Right lung (tissue), 2 donors: ENCODE measurements at regions not wholly inside any gene's neighbourhood (a gene's known extent, or its start where the extent isn't known, plus 50 kb on each side); places are given as distances from the start of the nearest gene placed in this dataset.
A peak's percentile ranks its signal among the peaks of the same experiment; 100 is the strongest.

Experiments used
- DNase-seq, 2 donors: peaks; one replicate each; pipeline ENCODE4 v3.0.0-alpha.2; 2013

DNA sequence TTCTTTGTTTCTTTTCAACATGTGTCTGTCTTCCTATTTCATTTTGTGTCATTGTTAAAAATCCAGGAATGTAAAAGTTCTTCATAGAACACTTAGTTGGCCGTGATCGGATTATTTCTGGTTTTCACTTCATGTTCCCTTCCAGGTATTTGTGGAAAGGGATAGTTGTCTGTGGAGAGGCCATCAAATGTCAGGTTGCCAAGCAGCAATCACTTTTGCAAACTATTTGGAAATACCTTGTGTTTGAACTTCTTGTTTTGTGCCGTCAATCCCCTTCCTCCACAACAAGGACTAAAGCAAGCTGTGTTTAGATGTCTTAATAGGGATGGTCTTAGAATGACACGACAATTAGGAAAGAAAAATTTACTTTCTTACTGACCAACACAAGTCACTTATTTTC lies 116.9 kb upstream of the MPDZ start:
- DNase-seq = no peak

DNA sequence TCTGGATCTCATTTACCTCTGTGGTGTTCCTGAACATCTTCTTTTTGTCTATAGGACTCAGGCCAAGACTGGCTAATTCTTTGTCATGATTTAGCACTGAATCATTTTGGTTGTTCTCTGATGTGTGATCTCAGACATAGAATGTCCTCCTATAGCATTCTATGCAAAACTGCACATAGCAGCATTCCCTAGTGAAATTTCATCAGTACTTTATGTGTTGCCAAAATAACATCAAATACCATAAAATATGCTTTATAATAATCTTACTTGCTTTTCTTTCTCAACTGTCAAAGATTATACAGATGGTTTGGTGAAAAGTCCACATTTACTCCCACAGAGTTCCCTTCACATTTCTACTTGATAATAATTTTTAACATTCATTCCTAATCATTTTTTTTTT lies 115.7 kb upstream of the MPDZ start:
- DNase-seq = no peak

DNA sequence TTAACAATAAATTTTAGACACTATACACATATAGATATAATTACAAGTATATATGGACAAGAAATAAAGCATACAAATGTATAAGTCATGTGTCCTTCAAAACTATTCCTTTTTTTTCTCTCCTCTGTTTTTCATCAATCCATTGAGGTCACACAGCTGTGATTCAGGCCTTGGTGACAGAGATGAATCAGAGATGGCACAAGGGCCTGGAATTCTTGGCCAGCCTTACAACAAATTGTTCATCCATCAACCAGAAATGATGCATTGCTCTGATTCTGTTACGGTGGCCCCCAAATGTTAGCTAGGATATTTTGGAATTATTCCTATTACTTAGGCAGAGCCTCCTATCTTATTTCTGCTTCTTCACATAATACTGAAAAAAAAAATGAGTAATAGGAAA lies 108.7 kb upstream of the MPDZ start:
- no peak for DNase-seq

DNA sequence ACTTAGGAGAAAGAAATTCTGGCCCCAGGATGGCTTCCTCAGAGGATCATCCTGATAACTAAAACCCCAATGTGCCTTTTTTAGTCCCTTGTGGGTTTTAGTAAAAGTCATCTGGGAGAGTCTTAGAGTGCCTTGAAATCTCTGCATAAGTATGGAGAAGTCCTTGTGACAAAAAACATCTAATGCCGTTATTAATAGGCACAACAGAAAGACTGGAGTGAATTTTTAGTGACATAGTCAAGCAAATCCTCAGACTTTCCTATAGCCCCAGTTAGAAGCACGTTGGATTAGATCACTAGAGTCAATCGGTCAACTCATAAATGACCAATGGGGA lies 108.2 kb upstream of the MPDZ start:
- no peak for DNase-seq

DNA sequence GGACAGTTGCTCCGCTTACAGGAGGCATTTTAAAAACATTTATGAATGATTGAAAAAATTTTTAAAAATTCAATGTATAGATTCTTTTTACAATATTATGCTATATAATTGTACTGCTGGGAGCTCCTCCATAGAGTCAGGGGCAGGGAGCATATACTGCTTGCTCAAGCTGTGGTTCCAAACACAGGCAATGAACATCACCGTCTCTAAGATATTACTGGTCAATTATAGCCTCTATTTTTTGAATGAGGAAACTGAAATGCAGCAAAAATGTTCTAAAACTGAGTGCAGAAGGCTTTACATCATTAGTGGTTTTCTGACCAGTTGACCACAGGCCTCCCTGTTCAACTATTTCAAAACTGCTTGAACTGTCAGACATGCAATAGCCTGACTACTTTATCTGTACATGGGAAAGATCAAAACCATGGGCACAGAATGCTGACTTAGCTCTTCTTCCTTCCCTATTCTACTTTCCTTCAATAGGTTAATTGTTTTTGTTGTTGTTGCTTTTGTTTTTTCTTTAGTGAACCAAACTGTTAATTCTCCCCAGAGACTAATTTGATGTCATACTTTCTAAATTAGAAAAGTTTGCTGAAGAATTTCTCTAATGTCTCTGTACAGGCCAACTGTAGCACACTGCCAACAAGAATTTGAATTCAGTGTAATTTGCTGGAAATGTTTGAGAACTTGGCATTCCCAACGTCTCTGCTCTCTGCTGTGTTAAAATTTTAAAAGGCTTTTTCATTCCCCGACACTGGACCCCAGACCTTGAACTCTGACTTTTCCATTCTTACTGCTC lies 107.6 kb upstream of the MPDZ start:
- no peak for DNase-seq

DNA sequence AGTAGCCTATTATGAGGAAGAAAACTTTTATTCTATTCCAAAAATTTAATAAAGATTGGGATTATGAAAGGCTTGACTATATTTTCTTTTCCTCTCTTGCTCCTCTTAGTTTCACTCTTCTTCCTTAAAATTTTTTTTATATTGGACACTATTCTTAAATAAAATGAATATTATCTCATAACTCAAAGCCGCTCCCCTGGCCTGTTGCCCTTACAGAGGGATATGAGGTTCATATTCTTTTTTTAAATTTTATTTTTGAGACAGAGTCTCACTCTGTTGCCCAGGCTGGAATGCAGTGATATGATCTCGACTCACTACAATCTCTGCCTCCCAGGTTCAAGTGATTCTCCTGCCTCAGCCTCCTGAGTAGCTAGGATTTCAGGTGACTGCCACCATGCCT lies 106.8 kb upstream of the MPDZ start:
- no peak for DNase-seq

DNA sequence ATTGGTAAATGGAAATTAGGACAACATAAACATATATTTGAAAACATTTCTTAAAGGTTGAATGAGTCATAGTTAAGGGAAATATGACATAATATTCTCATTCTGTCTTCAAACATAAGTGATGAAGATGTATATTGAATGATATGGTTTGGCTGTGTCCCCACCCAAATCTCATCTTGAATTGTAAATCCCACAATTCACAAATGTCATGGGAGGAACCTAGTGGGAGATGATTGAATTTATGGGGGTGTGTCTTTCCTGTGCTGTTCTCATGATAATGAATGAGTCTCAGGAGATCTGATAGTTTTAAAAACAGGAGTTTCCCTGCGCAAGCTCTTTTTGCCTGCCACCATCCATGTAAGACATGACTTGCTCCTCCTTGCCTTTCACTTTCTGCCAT lies 104.4 kb upstream of the MPDZ start:
- no peak for DNase-seq

DNA sequence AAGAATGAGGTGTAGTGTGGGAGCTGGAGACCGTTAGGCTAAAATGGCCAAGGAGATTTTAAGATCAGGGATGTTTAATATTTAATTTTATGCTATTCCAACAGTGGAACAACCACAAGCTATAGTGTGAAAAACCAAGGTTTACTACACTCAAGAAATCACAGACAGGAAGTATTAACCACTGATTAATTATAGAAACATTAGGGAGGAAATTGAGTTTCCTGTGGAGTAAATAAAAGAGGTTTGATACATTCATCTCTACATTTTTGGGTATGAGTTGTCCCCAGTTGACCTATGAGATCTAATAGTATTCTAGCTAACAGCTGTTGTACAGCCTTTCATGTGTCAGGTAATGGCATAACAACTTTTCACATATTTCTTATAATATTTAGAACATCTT lies 103.7 kb upstream of the MPDZ start:
- DNase-seq = no peak

DNA sequence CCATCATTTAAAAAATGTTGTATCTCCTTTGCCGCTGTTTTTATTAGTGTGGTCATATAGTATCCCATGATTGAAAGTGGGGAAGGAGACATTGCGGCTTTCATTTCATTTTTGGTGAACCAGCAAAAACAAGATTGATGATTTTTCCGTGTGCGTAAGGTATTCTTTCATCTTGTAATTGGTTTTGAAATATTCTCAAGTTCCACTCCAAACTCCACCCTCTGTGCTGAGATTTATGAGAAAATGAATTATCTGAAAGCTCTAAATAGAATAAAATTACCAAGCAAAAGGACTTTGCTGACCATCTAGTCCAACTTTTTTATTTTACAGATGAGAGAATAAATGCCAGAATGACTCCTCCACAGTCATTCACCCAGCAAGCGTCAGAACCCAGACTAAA lies 103.1 kb upstream of the MPDZ start:
- DNase-seq = no peak

DNA sequence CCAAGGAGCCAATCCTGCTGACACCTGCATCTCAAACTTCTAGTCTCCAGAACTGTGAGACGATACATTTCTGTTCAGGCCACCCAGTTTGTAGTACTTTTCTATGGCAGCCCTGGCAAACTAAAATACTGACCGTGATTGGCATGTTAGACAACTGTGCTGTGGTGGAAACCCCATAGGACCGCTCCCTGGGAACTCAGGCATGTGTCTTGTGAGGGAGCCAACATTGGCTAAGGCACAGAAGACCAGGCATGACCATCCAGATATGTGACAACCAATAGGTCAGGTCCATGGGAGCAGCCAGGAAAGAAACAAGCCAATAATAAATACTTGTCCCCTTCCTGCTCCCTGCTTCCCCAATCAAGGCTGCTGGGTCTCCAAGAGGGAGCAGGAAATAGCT lies 101.4 kb upstream of the MPDZ start:
- no peak for DNase-seq

DNA sequence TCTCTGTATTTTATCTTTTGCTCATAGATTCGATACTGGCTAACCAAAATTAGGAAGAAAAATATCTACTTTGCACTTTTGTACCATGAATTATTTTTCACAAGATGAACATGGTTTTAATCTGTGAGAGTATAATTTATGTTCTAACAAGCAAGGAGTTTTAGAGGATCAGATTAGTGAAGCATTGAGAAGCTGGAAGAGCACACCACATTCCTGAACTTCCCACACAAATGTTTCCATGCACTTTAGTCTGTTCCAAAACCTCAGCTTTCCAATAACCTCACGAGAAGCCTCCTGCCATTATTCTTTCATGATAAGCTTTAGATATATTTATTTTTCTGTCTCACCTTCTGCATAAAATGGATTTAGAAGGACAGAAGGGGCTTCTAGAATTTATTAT lies 98.7 kb upstream of the MPDZ start:
- no peak for DNase-seq

DNA sequence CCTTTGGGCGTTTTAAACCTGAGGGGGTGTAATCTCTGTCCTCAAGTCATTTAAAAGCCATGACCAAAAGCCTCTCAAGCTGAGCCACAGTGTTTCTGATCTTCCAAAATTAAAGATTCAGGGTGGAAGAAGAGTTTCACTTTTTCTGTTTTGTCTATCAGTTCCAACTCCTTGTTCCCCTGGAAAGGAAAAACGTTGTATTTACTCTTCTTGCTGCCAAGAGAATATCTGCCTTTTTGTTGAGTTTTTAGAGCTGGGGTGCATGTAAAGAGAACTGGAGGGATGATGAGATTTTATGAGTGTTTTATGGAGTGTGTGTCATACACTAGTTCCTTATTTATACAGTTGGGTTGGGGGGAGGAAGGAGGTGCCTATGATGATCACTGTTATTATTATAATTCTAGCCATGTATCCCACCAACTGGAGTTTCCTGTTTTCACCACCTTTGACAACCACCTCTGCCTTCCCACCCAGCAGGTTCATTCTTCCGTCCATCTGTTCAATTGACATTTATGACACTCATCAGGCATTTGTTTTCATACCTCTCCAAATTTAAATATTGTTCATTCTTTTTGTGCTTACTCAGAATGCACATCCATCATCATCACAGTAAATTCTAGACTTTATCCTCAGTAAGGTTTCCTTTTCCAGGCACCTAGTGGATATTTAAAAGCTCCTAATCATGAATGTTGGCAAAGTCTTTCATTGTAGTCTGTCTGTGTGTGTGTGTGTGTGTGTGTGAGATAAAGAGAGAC lies 97.9 kb upstream of the MPDZ start:
- no peak for DNase-seq

DNA sequence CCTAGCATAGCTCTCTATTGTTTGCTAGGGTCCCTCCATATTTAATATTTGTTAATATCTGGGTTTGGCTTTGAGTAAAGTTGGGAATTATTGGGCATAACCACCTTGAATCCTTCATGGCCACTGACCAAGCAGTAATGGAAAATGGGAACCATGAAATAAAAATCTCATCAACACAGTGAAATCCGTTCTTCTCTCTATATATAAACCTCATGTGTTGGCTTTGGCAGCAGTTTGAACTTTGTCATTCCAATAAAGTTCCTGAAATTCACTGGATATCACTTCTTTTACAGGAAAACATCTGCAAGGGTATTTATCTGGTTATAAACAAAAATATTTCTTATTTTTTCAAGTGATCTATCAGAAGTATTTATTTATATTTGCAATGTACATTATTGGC lies 93.0 kb upstream of the MPDZ start:
- no peak for DNase-seq

DNA sequence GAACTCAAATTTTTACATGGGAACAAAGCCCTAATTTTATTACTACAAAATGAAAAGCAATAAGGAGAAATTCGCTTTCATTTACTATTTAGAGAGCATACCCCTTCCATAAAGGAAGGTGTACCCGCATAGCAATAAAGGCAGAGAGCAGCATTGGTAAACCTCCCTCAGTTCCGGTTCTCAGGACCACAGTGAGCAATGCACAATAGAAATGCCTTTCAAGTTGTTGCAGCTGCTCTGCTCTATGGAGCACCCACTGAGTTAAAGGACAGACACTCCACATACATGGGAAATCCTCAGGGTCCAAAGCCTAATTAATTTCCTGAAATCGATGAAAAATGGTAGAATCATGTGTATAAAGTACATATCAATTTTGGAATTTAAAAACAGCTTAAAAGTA lies 89.9 kb upstream of the MPDZ start:
- DNase-seq = no peak

DNA sequence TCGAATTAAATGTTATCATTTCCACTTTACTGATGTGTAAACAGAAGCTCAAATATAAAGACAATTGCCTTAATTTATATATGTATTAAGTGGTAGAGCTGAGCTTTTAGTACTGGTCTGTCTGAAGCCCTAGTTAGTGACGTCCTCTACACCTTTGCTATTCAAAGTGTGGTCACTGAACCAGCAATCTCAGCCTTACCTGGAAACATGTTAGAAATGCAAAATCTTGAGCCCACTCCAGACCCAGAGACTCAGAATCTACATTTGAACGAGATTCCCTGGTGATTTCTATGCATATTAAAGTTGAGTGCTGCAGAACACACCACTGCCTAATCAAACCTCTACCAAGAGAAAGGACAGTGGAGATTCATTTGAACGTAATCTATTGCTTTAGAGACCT lies 88.3 kb upstream of the MPDZ start:
- DNase-seq = no peak

DNA sequence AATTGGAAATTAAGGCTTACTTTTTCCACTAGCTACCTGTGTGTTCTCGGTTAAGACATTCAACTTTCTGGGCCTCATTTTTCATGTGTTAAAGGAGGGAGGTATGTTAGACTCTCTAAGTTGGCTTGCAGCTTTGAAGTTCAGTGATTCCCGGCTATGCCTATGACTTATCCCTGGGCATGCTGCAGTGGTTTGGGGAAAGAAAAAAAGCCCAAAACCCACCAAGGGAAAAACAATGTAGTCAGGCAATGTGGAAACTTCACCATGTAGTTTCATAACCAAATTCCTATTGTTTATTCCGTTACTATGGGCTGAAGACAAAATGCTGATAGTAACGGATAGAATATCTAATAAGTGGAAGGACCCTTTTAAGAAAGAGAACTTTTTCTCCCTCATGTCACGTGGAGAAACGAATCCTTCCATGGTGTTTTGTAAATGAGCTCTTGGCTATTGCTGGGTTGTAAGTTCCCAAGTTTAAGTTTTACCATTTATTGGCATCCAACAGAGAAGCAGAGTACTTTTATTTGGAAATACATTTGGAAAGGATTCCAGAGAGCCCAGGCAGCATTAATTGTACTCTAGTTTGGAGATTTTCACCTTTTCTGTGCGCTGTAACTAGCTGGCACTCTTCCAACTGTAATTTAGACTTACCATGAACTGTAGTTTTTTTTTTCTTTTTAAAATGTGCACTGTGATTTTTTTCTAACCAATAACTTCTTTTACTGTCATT lies 84.9 kb upstream of the MPDZ start:
- no peak for DNase-seq

DNA sequence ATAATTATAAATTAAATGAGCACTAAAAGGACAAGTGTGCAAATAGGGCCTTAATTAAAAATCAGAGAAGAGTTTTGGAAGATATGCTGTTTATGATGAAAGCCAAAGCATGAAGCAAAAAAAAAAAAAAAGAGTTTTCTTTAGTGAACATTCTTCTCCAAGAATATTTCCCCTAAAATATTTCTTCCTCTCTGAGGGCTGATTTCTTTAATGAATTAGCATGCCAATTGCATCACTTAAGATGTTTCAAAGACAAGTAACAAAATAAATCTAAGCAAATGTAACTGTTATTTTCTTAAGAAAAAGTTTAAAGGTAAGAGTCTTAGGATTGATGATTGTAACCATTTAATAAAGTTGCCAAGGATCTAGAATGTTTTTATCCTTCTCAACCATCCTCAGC lies 81.6 kb upstream of the MPDZ start:
- no peak for DNase-seq

DNA sequence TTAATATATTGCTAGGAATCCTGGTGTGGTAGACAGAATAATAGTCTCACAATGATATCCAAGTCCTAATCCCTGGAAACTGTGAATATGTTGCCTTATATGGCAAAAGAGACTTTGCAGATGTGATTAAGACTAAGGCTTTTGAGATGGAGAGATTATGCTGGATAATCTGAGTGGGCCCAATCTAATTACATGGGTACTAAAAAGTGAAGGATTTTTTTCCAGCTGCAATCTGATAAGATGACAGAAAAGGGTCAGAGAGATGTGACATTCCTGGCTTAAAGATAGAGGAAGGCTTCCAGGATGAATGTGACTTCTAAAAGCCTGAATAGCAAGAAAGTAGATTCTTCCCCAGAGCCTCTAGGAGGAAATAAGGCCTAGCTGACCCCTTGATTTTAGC lies 80.7 kb upstream of the MPDZ start:
- DNase-seq = no peak

DNA sequence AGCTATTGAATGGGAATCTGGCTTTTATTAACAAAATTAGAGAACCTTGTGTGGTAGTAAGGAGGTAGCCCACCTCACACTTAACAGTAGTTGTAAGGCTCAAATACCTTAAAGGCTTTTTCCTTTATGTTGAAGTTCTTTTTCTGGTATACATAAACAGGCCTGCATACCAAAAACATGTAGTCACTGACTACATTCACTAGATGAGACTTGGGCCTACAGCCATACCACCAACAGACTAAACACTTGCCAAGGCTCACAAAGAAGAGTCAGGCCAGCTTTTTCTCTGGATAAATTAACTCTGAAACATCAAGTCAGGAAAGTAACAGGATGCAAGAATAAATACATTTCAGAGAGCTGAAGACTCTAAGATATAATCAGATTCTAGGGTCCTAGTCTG lies 78.6 kb upstream of the MPDZ start:
- peak; percentile 39 to 40 for DNase-seq

DNA sequence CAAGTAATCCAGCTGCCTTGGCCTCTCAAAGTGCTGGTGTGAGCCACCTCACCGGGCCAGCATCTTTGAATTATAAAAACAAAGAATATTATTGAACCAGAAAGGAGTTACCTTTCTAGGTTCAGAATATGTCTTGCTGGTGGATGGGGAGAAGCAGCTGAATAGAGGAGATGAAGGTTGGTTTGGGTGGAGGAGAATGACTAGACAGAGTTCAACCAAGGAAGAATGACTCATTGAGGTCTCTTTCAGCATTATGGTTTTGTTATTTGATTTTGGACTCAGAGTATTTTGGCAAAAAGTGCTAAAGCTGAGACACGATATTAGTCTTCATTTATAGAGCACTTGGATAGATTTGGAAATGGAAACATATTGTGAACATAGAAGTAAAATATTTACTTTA lies 75.2 kb upstream of the MPDZ start:
- no peak for DNase-seq

DNA sequence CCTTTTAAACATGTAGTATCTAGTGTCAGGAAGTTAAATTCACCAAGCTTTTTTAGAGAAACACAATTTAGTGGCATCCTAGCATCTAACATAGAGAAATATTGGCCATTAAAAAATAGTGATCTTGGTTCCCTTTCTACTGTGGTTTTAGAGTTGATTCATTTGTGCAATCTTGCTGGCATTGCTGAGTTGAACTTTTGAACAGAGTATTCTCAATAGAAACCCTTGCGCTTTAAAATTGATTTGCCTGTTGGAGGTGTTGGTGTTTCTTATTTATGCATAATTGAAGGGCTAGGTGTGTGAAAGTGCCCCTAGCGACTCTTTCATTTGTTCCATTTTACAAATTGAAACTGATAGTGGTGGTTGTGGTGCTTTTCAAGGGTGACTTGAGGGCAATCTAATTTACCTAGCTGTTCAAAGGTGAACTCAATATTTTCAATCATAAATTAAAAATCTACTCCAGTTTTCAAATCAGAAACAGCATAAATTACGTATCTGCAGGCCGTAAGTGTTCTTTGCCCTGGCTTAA lies 73.0 kb upstream of the MPDZ start:
- no peak for DNase-seq

DNA sequence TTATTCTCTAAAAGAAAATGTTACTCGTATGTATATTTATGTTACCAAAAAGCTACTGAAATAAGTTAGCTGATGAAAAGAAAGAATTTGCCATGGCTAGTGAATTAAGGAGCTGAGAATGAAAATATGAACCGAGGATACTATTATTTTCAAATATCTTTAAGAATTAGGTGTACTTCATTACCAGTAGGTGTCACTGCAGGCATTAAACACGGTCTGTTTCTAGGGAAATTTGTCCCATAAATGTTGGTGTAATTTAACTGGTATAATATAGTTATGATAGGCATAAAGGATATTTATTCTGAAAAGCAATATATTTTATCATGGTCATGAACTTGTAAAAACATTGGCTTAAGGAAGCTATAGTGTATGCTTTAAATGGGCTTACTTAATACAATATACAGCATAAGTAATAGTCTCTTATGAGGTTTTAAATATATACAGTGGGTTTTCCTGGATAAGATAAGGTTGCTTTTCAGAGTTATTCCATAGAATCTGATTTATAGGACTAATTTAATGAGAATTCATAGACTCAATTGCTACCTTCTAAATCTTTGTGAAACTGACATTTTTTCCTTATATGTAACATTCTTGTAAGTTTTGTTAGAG lies 72.4 kb upstream of the MPDZ start:
- DNase-seq = peak; percentile 47 to 60
